ENCODE measurements at regions not wholly inside any gene's neighbourhood (a gene's known extent, or its start where the extent isn't known, plus 50 kb on each side); places are given as distances from the start of the nearest gene placed in this dataset.

DNA sequence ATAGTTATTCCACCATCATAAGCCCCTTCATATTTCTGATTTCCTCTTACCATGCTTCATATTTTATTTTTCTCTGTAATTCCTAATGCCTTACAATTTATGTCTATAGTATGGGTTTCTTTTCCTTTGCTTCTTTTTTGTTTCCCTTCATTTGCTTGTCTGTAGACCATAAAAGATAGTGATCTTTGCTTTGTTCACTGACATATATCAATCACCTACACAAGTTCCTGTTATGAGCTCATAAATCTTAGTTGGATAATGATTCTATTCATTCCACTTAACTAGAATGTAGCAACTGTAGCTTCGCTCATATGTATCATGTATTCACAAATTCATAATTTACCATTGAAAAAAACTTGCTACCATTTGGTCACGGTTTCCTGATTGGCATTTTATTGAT, 388.8 kb upstream of the ATXN7L3B start:
- TF ChIP-seq SMC3 (IDR thresholded peaks at IDR 0.05) (no peak), CTCF (IDR thresholded peaks at IDR 0.05) (no peak), HDAC2 (IDR thresholded peaks at IDR 0.05) (no peak), PHF8 (IDR thresholded peaks at IDR 0.05; ENCODE audit: borderline replicate concordance, low read depth) (no peak), POLR2AphosphoS2 (conservative IDR thresholded peaks at IDR 0.05; ENCODE audit: low read length) (no peak), JUNB (IDR thresholded peaks at IDR 0.05) (no peak)

Measured in A549 (cell line).